CD4-positive, alpha-beta T cell treated with Interleukin-6 for 4 hours (primary cell): ENCODE measurements at regions not wholly inside any gene's neighbourhood (a gene's known extent, or its start where the extent isn't known, plus 50 kb on each side); places are given as distances from the start of the nearest gene placed in this dataset.
"Not testable (repeated sequence)": the region's sequence is repeated elsewhere in the genome, so short reads cannot be mapped to it uniquely, and the experiment has no call there.

Experiments
- DNase-seq: peaks from one replicate; pipeline ENCODE4 v3.0.0-alpha.2; 2020; ENCODE audit warnings: mixed read lengths

GRCh38 chr7:10507032-10507431, 466.6 kb upstream of the PHF14 start:
- no peak for DNase-seq

GRCh38 chr7:10521306-10521705, 452.4 kb upstream of the PHF14 start:
- no peak for DNase-seq

- not testable (repeated sequence) for DNase-seq
Measured at GRCh38 chr7:10533429-10533828, 440.2 kb upstream of the PHF14 start.

DNA sequence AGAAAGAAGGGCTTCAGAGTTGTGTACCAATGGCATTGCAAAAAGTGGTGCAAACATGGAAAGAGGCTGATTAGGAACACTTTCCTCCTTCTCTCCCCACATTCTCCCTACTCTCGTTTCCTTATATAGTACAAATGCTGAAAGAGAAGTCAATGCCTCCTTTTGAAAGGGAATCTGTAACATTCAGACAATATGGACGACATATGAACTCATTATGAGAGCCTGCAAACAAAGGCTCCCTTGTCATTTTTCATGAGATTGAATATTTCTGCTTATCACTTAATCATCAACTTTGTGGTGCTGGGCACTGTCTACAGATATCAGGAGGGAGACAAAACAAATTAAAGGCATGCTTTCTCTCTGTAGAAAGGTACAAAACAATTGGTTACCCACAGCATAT, 437.1 kb upstream of the PHF14 start:
- DNase-seq, result no peak

DNA sequence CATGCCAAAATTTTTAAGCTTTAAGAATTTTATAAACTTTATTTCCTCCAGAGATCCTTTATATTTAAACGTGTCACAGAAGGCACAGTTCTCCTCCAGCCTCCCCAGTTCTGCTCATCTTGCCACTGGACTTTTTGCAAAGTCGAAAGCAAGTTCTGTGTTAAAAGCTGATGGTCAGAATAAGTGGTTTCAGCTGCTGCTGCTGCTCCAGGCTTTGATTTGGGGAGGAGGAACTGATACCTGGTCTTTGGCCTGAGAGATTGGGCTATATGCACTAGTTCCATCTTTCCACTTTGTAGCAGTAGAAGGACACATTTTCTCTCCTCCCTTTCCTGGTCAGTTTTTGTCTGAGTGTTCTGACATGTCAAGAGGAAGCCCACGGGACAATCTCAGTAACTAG, 435.9 kb upstream of the PHF14 start:
- no peak for DNase-seq

DNA sequence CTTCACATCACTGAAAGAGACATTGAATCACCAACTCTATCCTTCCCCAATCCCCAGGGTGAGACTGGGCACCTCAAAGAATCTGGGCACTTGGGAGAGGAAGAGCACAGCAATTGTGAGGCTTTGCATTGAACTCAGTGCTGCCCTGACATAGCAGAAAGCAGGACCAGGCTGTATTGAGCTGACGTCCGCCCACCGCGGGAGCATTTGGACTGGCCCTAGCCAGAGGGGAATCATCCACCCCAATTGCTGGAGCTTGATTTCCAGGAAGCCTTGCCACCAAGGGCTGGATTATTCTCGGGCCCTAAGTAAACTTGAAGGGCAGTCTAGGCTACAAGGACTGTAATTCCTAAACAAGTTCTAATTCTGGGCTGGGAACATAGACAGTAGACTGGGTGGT, 416.3 kb upstream of the PHF14 start:
- no peak for DNase-seq

- DNase-seq, result no peak
Measured at GRCh38 chr7:10560497-10560896, 413.2 kb upstream of the PHF14 start.

DNA sequence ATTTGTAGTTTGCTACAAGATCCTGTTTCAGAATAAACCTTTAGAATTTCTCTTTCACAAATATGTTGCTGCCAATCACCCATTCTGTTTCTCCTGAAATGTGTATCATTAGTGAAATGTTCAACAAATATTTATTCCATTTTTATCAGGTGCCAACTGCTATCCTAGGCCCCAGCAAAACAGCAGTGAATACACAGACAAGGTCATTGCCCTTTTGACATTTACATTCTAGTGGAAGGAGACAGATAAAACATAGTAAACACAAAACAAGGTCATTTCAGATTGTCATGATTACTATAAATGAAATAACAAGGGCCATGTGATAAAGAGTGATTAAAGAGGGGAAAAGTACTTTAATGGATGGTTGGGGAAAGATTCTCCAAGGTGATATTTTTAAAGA, 404.8 kb upstream of the PHF14 start:
- DNase-seq, result no peak

- no peak for DNase-seq
Measured at GRCh38 chr7:10571759-10572158, 401.9 kb upstream of the PHF14 start.

DNA sequence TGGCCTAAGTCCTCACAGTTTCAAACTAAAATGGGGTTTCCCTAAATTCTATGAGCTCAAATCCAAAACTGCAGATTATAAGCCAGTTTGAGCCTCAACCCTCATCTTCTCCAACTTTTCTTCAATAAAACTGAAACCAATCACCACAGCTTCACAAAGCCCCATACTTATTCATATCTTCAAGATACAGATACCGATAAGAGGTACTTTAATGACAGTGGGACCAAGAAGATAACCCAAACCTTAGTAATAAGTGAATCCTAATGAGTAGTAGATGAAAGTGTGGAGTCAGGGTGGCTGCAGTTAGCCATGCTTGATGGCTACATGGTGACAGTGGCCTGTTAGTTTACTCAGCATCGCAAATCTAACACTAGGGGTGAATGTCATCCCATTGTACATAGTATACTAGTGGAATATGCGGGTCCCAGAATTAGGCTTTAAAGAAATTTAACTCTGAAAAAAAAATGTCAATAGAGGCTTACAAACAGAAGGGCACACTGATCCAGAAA, 395.8 kb upstream of the PHF14 start:
- no peak for DNase-seq

GRCh38 chr7:10579561-10579960, 394.1 kb upstream of the PHF14 start:
- no peak for DNase-seq

GRCh38 chr7:10584886-10585285, 388.8 kb upstream of the PHF14 start:
- DNase-seq, result no peak

DNA sequence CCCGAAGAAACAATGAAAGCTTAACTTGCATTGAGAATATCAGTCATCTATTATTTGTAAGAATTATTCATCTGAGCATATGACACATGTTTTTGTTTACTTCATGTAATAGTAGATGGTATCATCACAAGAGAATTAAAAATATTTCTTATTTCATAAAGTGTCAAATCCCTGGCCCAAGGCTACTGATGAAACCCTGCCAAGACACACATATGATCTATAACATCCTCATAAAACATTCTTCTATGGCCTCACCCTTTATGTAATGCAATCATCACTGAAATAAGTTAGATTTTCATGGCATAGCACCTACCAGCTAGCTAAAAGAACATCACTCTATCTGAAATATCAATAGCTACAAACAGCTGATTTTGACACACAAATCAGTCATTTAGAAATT, 385.6 kb upstream of the PHF14 start:
- no peak for DNase-seq

GRCh38 chr7:10592604-10593003, 381.1 kb upstream of the PHF14 start:
- DNase-seq, result no peak

DNA sequence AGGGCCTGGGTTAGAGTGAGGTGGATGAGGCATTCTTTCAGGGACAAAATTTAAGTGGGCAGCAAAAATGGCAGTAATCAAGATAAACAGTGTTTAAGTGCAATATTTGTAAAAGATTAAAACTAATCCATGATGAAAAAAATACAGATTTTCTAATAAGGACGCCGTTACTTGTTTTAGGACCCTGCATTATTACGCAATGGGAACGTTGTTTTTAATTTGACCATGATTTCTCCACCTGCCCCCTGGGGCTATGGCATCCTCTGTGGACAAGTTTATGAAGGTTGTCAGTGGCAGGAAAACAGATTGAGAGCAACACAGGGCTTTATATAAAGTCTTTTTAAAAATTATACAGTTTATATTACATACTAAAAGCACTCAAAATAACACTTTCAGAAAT, 380.6 kb upstream of the PHF14 start:
- no peak for DNase-seq

- no peak for DNase-seq
Measured at GRCh38 chr7:10596827-10597226, 376.8 kb upstream of the PHF14 start.

DNA sequence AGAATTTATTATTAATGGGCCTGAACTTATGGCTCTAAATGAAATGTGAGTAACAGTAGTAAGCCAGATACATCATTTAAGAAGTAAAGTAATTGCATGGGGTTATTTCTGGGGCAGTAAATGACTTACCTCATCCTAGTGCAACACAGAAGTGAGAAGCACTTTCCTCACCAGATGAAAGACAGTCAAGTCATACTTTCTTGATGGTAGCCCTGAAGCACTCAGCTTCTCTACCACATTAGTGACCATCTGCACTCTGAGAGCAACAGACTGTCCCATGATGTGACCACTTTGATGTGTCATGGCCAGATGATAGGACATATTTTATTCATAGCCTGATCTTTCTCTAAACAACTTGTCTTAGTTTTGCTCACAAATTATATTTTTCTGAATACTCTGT, 369.5 kb upstream of the PHF14 start:
- DNase-seq, result no peak

DNA sequence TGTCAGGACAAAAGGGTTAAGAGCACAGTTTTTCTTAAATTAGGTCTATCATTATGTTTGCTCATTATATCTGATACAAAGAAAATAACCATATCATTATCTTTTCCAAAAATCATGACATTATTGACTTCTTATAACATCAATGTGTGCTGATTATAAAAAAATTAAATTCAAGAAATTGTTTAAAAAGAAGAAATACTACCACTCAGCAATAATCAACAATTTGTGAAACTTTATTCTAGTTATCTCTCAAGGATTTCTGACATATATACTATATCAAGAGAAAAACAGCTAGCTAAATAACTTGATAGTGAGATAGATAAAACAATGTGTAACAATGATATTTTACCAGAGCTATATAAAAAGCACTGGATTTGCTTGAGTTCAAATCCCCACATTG, 360.7 kb upstream of the PHF14 start:
- DNase-seq, result no peak

DNA sequence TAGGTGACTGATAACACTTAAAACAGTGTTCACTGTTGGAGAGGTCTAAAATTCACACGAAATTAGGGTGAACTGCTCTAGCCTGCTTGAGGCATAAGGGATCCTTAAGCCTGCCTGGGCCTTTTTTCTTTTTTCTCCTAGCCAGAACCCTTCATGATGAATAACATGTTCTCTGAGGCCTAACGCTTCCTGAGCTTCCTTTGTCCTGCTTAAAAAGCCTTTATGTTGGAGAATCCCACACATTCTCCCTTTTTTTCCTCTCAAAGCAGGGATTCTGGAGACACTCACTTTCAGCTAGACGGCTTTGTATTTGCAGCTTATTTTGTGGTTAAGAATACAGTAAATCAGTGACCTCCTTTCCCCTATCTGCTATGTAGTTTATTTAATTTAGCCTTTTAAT, 354.7 kb upstream of the PHF14 start:
- DNase-seq, result no peak

- no peak for DNase-seq
Measured at GRCh38 chr7:10632712-10633111, 341.0 kb upstream of the PHF14 start.

- no peak for DNase-seq
Measured at GRCh38 chr7:10634239-10634638, 339.4 kb upstream of the PHF14 start.

GRCh38 chr7:10637991-10638390, 335.7 kb upstream of the PHF14 start:
- no peak for DNase-seq

DNA sequence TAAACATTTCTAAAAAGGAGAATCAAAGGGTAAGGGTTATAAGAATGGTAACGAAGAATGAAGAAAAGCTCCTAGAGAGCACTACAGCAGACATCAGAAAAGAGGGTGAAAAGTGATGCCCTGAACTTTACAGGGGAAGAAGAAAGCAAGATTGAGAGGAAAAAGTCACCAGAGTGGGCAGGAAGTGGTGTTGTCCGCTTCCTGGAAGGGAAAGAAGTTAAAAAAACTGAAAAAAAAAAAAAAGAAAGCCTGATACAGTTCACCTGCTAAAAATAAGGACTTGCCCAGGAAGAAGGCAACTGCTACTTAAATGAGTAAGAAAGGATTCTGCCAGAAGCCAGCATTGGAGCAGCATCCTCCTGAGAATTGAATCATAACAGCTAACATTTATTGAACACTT, 330.1 kb upstream of the PHF14 start:
- DNase-seq, result no peak

DNA sequence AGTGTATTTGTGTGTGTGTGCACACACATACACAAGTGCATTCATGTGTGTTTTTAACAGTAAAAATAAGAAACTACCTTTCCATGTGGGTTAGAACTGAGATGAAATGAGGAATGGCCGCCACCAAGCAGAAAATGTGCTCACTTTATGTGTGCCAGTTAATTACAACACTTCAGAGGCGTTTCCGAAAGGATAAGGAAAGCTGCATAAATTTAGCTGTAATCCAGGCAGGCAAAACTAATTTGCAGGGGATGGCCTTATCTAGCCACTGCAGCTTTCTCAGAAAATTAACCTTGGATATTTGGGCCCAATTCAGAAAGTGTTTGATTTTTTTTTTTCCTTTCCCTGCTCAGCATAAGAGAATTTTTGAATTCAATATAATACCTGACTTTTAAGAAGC, 328.8 kb upstream of the PHF14 start:
- DNase-seq, result no peak

DNA sequence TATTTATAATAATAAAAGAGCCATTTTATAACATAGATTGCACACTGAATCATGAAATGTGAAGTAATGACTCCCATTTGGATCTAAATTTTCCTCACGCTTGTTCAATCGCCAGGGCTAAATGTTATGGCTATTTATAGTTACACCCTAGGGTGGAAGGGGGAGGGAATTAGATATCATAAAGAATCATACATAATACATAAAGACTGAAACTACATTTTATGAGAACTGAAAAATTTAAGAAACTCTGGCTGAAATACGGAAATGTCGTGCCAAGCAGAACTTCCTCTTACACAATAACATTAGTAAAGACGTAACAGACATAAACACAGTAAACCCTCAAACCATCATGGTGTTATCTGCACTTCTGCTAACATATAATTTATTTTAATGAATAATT, 327.5 kb upstream of the PHF14 start:
- DNase-seq, result no peak

- no peak for DNase-seq
Measured at GRCh38 chr7:10648289-10648688, 325.4 kb upstream of the PHF14 start.
